ENCODE measurements at regions not wholly inside any gene's neighbourhood (a gene's known extent, or its start where the extent isn't known, plus 50 kb on each side); places are given as distances from the start of the nearest gene placed in this dataset.

GRCh38 chr4:20428436-20429160 is 176.9 kb downstream of the SLIT2 start:
- Histone ChIP-seq H3K36me3 (ENCODE audit: insufficient read depth) (no peaks in the 10 kb centered on the region), H3K4me3 (ENCODE audit: low read depth, low read length) (no peak overlapping the region), H3K4me1 (ENCODE audit: insufficient read depth) (no peaks in the 10 kb centered on the region), H3K27ac (ENCODE audit: low read depth) (no peak overlapping the region)
- WGBS, result 84% methylated on average over 8 of the region's 8 CpGs
- no peak for DNase-seq (ENCODE audit: extremely low spot score)

- no peak overlapping the region for H3K4me3 ChIP-seq (ENCODE audit: low read depth, low read length)
- H3K4me1 ChIP-seq (ENCODE audit: insufficient read depth), result no peaks in the 10 kb centered on the region
- DNase-seq (ENCODE audit: extremely low spot score), result no peak
- H3K36me3 ChIP-seq (ENCODE audit: insufficient read depth), result no peaks in the 10 kb centered on the region
- 53% methylated on average over 5 of the region's 5 CpGs for WGBS
- no peak overlapping the region for H3K27ac ChIP-seq (ENCODE audit: low read depth)
These were observed 178.7 kb downstream of the SLIT2 start for GRCh38 chr4:20430259-20430941.

GRCh38 chr4:20431543-20431951 is 179.8 kb downstream of the SLIT2 start:
- no peaks in the 10 kb centered on the region for H3K4me1 ChIP-seq (ENCODE audit: insufficient read depth)
- no peak for DNase-seq (ENCODE audit: extremely low spot score)
- WGBS, result 47% methylated on average over 6 of the region's 6 CpGs
- no peak overlapping the region for H3K4me3 ChIP-seq (ENCODE audit: low read depth, low read length)
- H3K36me3 ChIP-seq (ENCODE audit: insufficient read depth), result no peaks in the 10 kb centered on the region
- H3K27ac ChIP-seq (ENCODE audit: low read depth), result no peak overlapping the region

GRCh38 chr4:20432088-20432487 is 180.4 kb downstream of the SLIT2 start:
- H3K4me3 ChIP-seq (ENCODE audit: low read depth, low read length), result no peak overlapping the region

GRCh38 chr4:20433097-20433705 is 181.5 kb downstream of the SLIT2 start:
- Histone ChIP-seq H3K4me3 (ENCODE audit: low read depth, low read length) (no peak overlapping the region), H3K4me1 (ENCODE audit: insufficient read depth) (no peaks in the 10 kb centered on the region), H3K27ac (ENCODE audit: low read depth) (no peak overlapping the region), H3K36me3 (ENCODE audit: insufficient read depth) (no peaks in the 10 kb centered on the region)
- 42% methylated on average over 5 of the region's 5 CpGs for WGBS
- no peak for DNase-seq (ENCODE audit: extremely low spot score)

More at GRCh38 chr4:20432088-20432487, 180.4 kb downstream of the SLIT2 start:
- Histone ChIP-seq H3K27ac (ENCODE audit: low read depth) (no peak overlapping the region), H3K36me3 (ENCODE audit: insufficient read depth) (no peaks in the 10 kb centered on the region), H3K4me1 (ENCODE audit: insufficient read depth) (no peaks in the 10 kb centered on the region)
- DNase-seq (ENCODE audit: extremely low spot score), result no peak
- WGBS, result 23% methylated on average over 5 of the region's 5 CpGs

- no peak overlapping the region for H3K27ac ChIP-seq (ENCODE audit: low read depth)
These were observed 188.5 kb downstream of the SLIT2 start for GRCh38 chr4:20440170-20440569.

GRCh38 chr4:20443015-20443805 is 191.5 kb downstream of the SLIT2 start:
- 72% methylated on average over 1 of the region's 1 CpG for WGBS
- Histone ChIP-seq H3K4me1 (ENCODE audit: insufficient read depth) (no peaks in the 10 kb centered on the region), H3K36me3 (ENCODE audit: insufficient read depth) (no peaks in the 10 kb centered on the region), H3K4me3 (ENCODE audit: low read depth, low read length) (no peak overlapping the region), H3K27ac (ENCODE audit: low read depth) (no peak overlapping the region)
- DNase-seq (ENCODE audit: extremely low spot score), result no peak

More at GRCh38 chr4:20440170-20440569, 188.5 kb downstream of the SLIT2 start:
- Histone ChIP-seq H3K4me1 (ENCODE audit: insufficient read depth) (no peaks in the 10 kb centered on the region), H3K4me3 (ENCODE audit: low read depth, low read length) (no peak overlapping the region), H3K36me3 (ENCODE audit: insufficient read depth) (no peaks in the 10 kb centered on the region)
- 86% methylated on average over 3 of the region's 3 CpGs for WGBS
- no peak for DNase-seq (ENCODE audit: extremely low spot score)

GRCh38 chr4:20444599-20445337 is 193.1 kb downstream of the SLIT2 start:
- WGBS, result 90% methylated on average over 3 of the region's 3 CpGs
- Histone ChIP-seq H3K27ac (ENCODE audit: low read depth) (no peak overlapping the region), H3K4me3 (ENCODE audit: low read depth, low read length) (no peak overlapping the region), H3K36me3 (ENCODE audit: insufficient read depth) (no peaks in the 10 kb centered on the region), H3K4me1 (ENCODE audit: insufficient read depth) (no peaks in the 10 kb centered on the region)
- DNase-seq (ENCODE audit: extremely low spot score), result no peak

- Histone ChIP-seq H3K27ac (ENCODE audit: low read depth) (no peak overlapping the region), H3K36me3 (ENCODE audit: insufficient read depth) (no peaks in the 10 kb centered on the region), H3K4me1 (ENCODE audit: insufficient read depth) (no peaks in the 10 kb centered on the region), H3K4me3 (ENCODE audit: low read depth, low read length) (no peak overlapping the region)
- WGBS, result 28% methylated on average over 5 of the region's 5 CpGs
- DNase-seq (ENCODE audit: extremely low spot score), result no peak
These were observed 194.4 kb downstream of the SLIT2 start for GRCh38 chr4:20445933-20446723.

GRCh38 chr4:20447103-20447502 is 195.4 kb downstream of the SLIT2 start:
- 85% methylated on average over 2 of the region's 2 CpGs for WGBS
- Histone ChIP-seq H3K27ac (ENCODE audit: low read depth) (no peak overlapping the region), H3K36me3 (ENCODE audit: insufficient read depth) (no peaks in the 10 kb centered on the region), H3K4me3 (ENCODE audit: low read depth, low read length) (no peak overlapping the region), H3K4me1 (ENCODE audit: insufficient read depth) (no peaks in the 10 kb centered on the region)
- DNase-seq (ENCODE audit: extremely low spot score), result no peak

GRCh38 chr4:20451986-20452385 is 200.3 kb downstream of the SLIT2 start:
- Histone ChIP-seq H3K36me3 (ENCODE audit: insufficient read depth) (no peaks in the 10 kb centered on the region), H3K4me1 (ENCODE audit: insufficient read depth) (no peaks in the 10 kb centered on the region), H3K4me3 (ENCODE audit: low read depth, low read length) (no peak overlapping the region), H3K27ac (ENCODE audit: low read depth) (no peak overlapping the region)
- 95% methylated on average over 2 of the region's 2 CpGs for WGBS
- no peak for DNase-seq (ENCODE audit: extremely low spot score)

GRCh38 chr4:20454515-20454914 is 202.8 kb downstream of the SLIT2 start:
- 87% methylated on average over 2 of the region's 2 CpGs for WGBS
- no peak overlapping the region for H3K27ac ChIP-seq (ENCODE audit: low read depth)
- no peak overlapping the region for H3K4me3 ChIP-seq (ENCODE audit: low read depth, low read length)
- no peaks in the 10 kb centered on the region for H3K36me3 ChIP-seq (ENCODE audit: insufficient read depth)
- no peaks in the 10 kb centered on the region for H3K4me1 ChIP-seq (ENCODE audit: insufficient read depth)
- no peak for DNase-seq (ENCODE audit: extremely low spot score)
